ENCODE measurements at regions not wholly inside any gene's neighbourhood (a gene's known extent, or its start where the extent isn't known, plus 50 kb on each side); places are given as distances from the start of the nearest gene placed in this dataset.

DNA sequence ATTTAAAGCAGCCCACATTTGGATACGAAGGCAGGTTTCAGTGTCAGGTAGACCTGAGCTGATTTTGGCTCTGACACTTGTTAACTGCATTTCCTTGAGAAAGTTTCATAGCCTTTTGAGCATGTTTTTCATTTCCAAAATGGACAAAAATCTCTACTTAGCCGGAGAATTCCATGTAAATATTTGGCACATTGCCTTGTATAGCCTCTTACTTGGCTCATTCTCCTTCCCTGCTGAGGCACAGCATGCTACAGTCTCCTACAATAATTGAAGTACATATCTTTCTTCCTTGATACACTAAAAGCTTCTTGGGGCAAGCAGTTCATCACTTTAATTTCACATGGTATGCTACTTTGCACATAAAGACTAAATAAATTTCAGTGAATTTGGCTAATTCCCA is 772.2 kb upstream of the CHAC2 start:
- in situ Hi-C loops (cut with MboI; ENCODE audit: low sequenced_read_pairs, unreplicated experiment) = no loop called here
- TF ChIP-seq, protein P1, sequence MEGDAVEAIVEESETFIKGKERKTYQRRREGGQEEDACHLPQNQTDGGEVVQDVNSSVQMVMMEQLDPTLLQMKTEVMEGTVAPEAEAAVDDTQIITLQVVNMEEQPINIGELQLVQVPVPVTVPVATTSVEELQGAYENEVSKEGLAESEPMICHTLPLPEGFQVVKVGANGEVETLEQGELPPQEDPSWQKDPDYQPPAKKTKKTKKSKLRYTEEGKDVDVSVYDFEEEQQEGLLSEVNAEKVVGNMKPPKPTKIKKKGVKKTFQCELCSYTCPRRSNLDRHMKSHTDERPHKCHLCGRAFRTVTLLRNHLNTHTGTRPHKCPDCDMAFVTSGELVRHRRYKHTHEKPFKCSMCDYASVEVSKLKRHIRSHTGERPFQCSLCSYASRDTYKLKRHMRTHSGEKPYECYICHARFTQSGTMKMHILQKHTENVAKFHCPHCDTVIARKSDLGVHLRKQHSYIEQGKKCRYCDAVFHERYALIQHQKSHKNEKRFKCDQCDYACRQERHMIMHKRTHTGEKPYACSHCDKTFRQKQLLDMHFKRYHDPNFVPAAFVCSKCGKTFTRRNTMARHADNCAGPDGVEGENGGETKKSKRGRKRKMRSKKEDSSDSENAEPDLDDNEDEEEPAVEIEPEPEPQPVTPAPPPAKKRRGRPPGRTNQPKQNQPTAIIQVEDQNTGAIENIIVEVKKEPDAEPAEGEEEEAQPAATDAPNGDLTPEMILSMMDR (IDR thresholded peaks at IDR 0.05; ENCODE audit: borderline replicate concordance, control extremely low read depth, extremely low read depth, insufficient read depth, missing control alignments) = no peak
- DNase-seq (ENCODE audit: low spot score) = no peak

DNA sequence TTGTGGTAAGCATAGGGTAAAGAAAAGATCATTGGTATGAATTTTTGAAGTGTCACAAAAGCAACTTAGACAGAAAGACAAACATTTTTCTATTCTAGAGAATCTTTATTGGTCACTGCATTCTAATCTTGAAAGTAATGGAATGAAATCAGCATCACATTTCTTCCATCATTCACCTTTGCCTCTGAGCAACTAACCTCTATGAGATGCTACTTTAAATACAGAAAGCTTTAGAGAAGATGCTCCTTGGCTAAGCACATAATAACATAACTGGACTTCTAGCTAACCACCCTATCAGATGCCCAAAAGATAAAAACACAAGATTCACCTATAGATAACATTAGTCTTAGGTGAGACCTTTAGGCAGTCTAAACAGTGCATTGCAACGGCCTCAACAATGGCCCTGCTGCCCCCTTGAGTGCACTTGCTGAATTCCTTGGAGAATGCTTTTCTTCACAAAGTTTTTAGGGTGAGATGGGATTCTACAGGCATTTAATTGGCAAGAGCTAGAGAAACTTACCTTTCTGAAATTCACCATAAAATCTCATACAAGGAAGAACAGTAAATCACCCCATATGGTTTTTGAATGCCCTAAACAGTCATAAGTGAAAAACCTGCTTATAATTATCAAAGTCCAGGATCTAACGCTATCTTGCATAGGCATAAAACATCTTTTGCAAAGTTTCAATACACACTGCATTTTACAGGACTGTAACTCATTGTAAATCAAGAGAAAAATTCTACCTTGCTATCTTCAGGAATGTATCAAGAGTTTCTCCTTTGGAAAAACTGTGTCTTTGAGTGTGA is 791.3 kb upstream of the CHAC2 start:
- in situ Hi-C loops (cut with MboI; ENCODE audit: low sequenced_read_pairs, unreplicated experiment) = no loop called here
- TF ChIP-seq, protein P1 (IDR thresholded peaks at IDR 0.05; ENCODE audit: borderline replicate concordance, control extremely low read depth, extremely low read depth, insufficient read depth, missing control alignments) = peak; percentile 44
- DNase-seq (ENCODE audit: low spot score) = no peak

DNA sequence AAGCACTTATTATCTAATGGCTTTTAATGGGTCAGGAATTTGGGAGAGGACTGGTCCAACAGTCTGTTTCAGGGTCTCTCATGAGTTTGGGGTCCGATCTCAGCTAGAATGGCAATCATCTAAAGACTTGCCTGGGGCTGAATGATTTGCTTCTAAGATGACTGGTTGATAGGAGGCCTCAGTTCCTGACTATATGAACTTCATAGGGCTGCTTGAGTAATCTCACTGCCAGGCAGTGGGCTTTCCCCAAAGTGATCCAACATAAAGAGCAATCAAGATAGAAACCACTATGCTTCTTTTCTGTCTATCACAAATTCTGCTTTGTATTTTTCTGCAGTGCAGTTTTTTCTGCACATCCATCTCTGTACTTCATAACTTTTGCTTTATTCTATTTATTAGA is 793.5 kb upstream of the CHAC2 start:
- in situ Hi-C loops (cut with MboI; ENCODE audit: low sequenced_read_pairs, unreplicated experiment) = no loop called here
- DNase-seq (ENCODE audit: low spot score) = no peak
- TF ChIP-seq, protein P1 (IDR thresholded peaks at IDR 0.05; ENCODE audit: borderline replicate concordance, control extremely low read depth, extremely low read depth, insufficient read depth, missing control alignments) = no peak

DNA sequence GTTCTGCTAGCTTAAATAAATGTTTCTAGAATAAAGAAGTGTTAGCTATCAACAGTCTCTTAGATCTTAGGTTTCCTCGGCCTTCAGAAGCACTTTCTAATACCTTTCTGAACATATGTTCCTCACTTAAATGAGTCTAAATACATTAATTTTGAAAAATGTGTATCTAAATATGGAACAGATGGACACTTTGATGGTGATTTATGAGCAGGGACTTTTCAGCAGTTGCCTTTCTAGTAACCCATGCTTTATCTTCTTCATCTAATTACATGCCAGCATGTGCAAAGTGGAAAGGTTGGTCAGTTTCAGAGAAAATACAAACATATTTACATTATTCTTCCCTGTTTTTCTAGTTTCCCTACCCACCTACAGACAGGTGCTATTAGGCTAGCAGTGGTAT is 797.0 kb upstream of the CHAC2 start:
- TF ChIP-seq, protein P1 (IDR thresholded peaks at IDR 0.05; ENCODE audit: borderline replicate concordance, control extremely low read depth, extremely low read depth, insufficient read depth, missing control alignments) = no peak
- in situ Hi-C loops (cut with MboI; ENCODE audit: low sequenced_read_pairs, unreplicated experiment) = no loop called here
- DNase-seq (ENCODE audit: low spot score) = no peak

DNA sequence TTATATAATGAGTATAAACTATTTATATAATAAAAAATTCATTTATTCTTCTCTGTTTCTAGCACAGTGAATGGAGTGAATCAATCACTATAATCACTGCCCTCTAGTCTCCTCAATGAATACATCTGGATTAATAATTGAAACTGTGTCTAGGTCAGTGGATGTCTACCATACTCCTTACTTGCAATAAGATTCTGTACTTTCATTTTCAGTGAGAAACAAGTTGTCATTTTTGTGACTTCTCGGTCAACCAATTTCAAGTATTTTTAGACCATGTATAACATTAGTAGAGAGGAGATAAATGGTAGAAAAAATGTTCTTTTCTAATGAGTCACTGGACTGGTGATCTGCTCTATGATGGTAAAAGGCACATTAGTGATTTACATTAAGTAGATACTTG is 799.6 kb upstream of the CHAC2 start:
- TF ChIP-seq, protein P1 (IDR thresholded peaks at IDR 0.05; ENCODE audit: borderline replicate concordance, control extremely low read depth, extremely low read depth, insufficient read depth, missing control alignments) = no peak
- DNase-seq (ENCODE audit: low spot score) = no peak
- in situ Hi-C loops (cut with MboI; ENCODE audit: low sequenced_read_pairs, unreplicated experiment) = no loop called here

DNA sequence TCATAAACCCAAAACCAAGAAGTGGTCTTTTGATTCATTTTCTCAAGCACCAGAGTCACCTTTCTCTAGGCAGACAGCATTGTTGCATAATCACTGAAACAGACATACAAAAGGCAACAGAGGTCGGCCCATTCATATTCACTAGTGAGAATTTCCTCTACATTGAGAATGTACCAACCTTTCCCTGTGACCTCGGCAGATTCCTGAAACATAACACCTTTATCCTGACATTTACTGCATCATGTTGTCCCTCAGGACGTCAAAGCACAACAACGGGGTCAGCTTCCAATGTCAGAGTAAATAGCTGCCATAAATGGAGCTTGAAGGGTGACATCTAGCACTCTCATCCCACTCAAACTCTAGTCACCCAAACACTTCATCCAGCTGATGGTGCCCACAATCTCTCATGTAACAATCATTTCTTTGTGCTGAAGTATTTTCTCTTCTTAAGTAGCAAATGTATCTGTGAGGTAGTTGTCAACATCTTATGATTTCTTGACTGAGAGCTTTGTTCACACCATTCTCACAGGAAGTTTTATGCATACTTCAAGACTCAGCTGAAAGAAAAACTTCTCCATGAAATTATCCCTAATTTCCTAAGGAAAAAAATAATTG is 802.6 kb upstream of the CHAC2 start:
- in situ Hi-C loops (cut with MboI; ENCODE audit: low sequenced_read_pairs, unreplicated experiment) = no loop called here
- DNase-seq (ENCODE audit: low spot score) = no peak
- TF ChIP-seq, protein P1 (IDR thresholded peaks at IDR 0.05; ENCODE audit: borderline replicate concordance, control extremely low read depth, extremely low read depth, insufficient read depth, missing control alignments) = no peak
